ENCODE measurements at regions not wholly inside any gene's neighbourhood (a gene's known extent, or its start where the extent isn't known, plus 50 kb on each side); places are given as distances from the start of the nearest gene placed in this dataset.

GRCh38 chr11:69938206-69938605 is 119.0 kb upstream of the FGF3 start:
- ChIA-PET CTCF (ENCODE audit: low intra/inter-chr PET ratio, low total read pairs) (no interaction called here), POLR2A (no interaction called here)
- H3K27me3 ChIP-seq (ENCODE audit: control insufficient read depth in 1 of 2, insufficient read depth in 2 of 2, low read length in 2 of 2): peaks cover 4 to 17% of the 10 kb centered on the region in 2 experiments; a peak in 3 of 5 replicates
- H3K4me3 ChIP-seq (replicated peaks in 1 of 3; ENCODE audit: insufficient read depth in 1 of 3, low read depth in 2 of 3, low read length in 3 of 3): no peak overlapping the region
- no peak overlapping the region for H3K4me2 ChIP-seq (ENCODE audit: low read depth, low read length)
- intact Hi-C loops (cut with micrococcal nuclease; ENCODE audit: unreplicated experiment) (no loop called here), in situ Hi-C loops (cut with HindIII; ENCODE audit: extremely low pct_ligation_motif_present, low pct_unique_long_range_greater_than_20kb) (no loop called here)
- TF ChIP-seq, protein P1, sequence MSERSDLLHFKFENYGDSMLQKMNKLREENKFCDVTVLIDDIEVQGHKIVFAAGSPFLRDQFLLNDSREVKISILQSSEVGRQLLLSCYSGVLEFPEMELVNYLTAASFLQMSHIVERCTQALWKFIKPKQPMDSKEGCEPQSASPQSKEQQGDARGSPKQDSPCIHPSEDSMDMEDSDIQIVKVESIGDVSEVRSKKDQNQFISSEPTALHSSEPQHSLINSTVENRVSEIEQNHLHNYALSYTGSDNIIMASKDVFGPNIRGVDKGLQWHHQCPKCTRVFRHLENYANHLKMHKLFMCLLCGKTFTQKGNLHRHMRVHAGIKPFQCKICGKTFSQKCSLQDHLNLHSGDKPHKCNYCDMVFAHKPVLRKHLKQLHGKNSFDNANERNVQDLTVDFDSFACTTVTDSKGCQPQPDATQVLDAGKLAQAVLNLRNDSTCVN (CRISPR knock-in tag; IDR thresholded peaks at IDR 0.05; ENCODE audit: borderline replicate concordance): no peak
- H3K36me3 ChIP-seq (replicated peaks in 1 of 2; ENCODE audit: control insufficient read depth in 1 of 2, insufficient read depth in 2 of 2, low read length in 2 of 2): no peaks in the 10 kb centered on the region
- H3K9ac ChIP-seq (ENCODE audit: insufficient read depth, low read depth, low read length): no peak overlapping the region
- ATAC-seq (no peak), FAIRE-seq (no peak), DNase-seq (ENCODE audit: low spot score) (no peak)
- no peak overlapping the region for H3K27ac ChIP-seq (ENCODE audit: extremely low read length, insufficient read depth, low read length)
- H3K9me3 ChIP-seq (ENCODE audit: low read length): no peaks in the 10 kb centered on the region
- no peaks in the 10 kb centered on the region for H3K4me1 ChIP-seq (ENCODE audit: insufficient read depth, low read length)
- H4K20me1 ChIP-seq (ENCODE audit: insufficient read depth, low read length): no peaks in the 10 kb centered on the region
- 63% methylated on average over 13 of the region's 13 CpGs for WGBS (ENCODE audit: low lambda C conversion rate)
- no TSS peak for BruUV-seq (replicated peaks)
- no peaks in the 10 kb centered on the region for H3K79me2 ChIP-seq (ENCODE audit: insufficient read depth, low read length)
- H2AFZ ChIP-seq (ENCODE audit: low read length): no peak overlapping the region

DNA sequence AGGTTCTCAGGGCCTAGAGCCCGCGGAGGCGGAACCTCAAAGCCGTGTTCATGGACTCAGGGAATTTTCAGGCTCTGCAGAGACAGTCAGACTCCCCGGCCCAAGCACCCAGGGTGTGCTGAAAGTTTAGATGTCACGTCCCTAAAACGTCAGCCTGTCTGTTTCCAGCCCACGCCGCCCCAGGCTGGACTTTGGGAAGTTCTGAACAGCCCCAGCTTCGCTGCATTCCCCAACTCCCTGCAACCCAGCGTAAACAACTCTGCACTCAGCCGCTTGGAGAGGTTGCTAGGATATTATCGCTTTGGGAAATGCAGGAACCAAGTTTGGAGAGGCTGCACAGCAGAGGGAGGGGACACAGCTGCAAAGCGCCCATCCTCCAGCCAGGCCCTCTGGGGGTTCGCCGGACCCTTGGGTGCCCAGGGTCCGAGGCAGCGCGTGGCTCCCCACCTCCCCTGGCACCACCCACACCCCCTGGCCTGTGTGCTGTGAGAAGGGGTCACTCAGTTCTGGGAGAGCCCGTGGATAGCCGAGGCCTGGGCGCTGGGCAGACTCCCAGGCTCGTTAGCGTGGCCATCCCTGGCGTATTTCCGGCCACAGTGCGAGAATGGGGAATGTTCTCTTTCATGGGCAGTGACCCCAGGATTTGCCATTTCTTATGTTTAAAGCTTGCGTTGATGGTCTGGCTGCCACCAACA is 120.5 kb upstream of the FGF3 start:
- ChIA-PET CTCF (ENCODE audit: low intra/inter-chr PET ratio, low total read pairs) (no interaction called here), POLR2A (no interaction called here)
- Histone ChIP-seq H3K4me3 (replicated peaks in 1 of 3; ENCODE audit: insufficient read depth in 1 of 3, low read depth in 2 of 3, low read length in 3 of 3) (no peak overlapping the region), H3K27ac (ENCODE audit: extremely low read length, insufficient read depth, low read length) (no peak overlapping the region), H3K36me3 (replicated peaks in 1 of 2; ENCODE audit: control insufficient read depth in 1 of 2, insufficient read depth in 2 of 2, low read length in 2 of 2) (no peaks in the 10 kb centered on the region), H3K9me3 (ENCODE audit: low read length) (no peaks in the 10 kb centered on the region), H3K9ac (ENCODE audit: insufficient read depth, low read depth, low read length) (no peak overlapping the region), H3K27me3 (ENCODE audit: control insufficient read depth in 1 of 2, insufficient read depth in 2 of 2, low read length in 2 of 2) (peaks cover 6 to 27% of the 10 kb centered on the region in 2 experiments; a peak in 4 of 5 replicates), H3K4me1 (ENCODE audit: insufficient read depth, low read length) (no peaks in the 10 kb centered on the region), H3K79me2 (ENCODE audit: insufficient read depth, low read length) (no peaks in the 10 kb centered on the region), H2AFZ (ENCODE audit: low read length) (no peak overlapping the region), H3K4me2 (ENCODE audit: low read depth, low read length) (peak overlapping the region; percentile 32), H4K20me1 (ENCODE audit: insufficient read depth, low read length) (no peaks in the 10 kb centered on the region)
- WGBS (ENCODE audit: low lambda C conversion rate): 80% methylated on average over 2 of the region's 28 CpGs
- DNase-seq (ENCODE audit: low spot score) (no peak), FAIRE-seq (no peak), ATAC-seq (peak; percentile 77)
- no TSS peak for BruUV-seq (replicated peaks)
- in situ Hi-C loops (cut with HindIII; ENCODE audit: extremely low pct_ligation_motif_present, low pct_unique_long_range_greater_than_20kb): loop anchor here (5.0 kb wide), 1 partner anchor 143 kb away; no protein-coding TSS in a partner anchor
- intact Hi-C loops (cut with micrococcal nuclease; ENCODE audit: unreplicated experiment): no loop called here
- TF ChIP-seq ZNF687 (CRISPR knock-in tag; IDR thresholded peaks at IDR 0.05): 0 out of 2 replicates have a peak, but pooled peaks have one; percentile 14
- TF ChIP-seq, protein P2, sequence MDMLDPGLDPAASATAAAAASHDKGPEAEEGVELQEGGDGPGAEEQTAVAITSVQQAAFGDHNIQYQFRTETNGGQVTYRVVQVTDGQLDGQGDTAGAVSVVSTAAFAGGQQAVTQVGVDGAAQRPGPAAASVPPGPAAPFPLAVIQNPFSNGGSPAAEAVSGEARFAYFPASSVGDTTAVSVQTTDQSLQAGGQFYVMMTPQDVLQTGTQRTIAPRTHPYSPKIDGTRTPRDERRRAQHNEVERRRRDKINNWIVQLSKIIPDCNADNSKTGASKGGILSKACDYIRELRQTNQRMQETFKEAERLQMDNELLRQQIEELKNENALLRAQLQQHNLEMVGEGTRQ (IDR thresholded peaks at IDR 0.05; ENCODE audit: low read depth, low read length): no peak
- TF ChIP-seq, protein P2 (CRISPR knock-in tag; IDR thresholded peaks at IDR 0.05; ENCODE audit: borderline replicate concordance): 0 out of 2 replicates have a peak, but pooled peaks have one; percentile 22
- TF ChIP-seq ZNF232 (CRISPR knock-in tag; IDR thresholded peaks at IDR 0.05; ENCODE audit: borderline replicate concordance): no peak
- no peak for TF ChIP-seq TFAP4 (IDR thresholded peaks at IDR 0.05; ENCODE audit: borderline replicate concordance, low read depth)

Data from HepG2 (cell line).